PC-3 (cell line): ENCODE measurements at regions not wholly inside any gene's neighbourhood (a gene's known extent, or its start where the extent isn't known, plus 50 kb on each side); places are given as distances from the start of the nearest gene placed in this dataset.

Experiments
- CTCF ChIP-seq: fragments of 300-600 bp; sonication (generic); conservative IDR thresholded peaks from 2 replicates; pipeline ENCODE4 v1.5.1; 2017; ENCODE audit warnings: antibody characterized with exemption, low read depth, mild to moderate bottlenecking, low read length
- EZH2 ChIP-seq: fragments of 300-600 bp; sonication (generic); IDR thresholded peaks from one replicate; pipeline ENCODE4 v1.6.1; 2017; ENCODE audit warnings: antibody characterized with exemption, mild to moderate bottlenecking, low read length; ENCODE audit not compliant: unreplicated experiment

- TF ChIP-seq CTCF = peak; percentile 86
- TF ChIP-seq EZH2 = no peak
These were observed 57.1 kb upstream of the PJA1 start for GRCh38 chrX:69222103-69223090.
